ENCODE measurements at regions not wholly inside any gene's neighbourhood (a gene's known extent, or its start where the extent isn't known, plus 50 kb on each side); places are given as distances from the start of the nearest gene placed in this dataset.
"Not testable (repeated sequence)": the region's sequence is repeated elsewhere in the genome, so short reads cannot be mapped to it uniquely, and the experiment has no call there.

DNA sequence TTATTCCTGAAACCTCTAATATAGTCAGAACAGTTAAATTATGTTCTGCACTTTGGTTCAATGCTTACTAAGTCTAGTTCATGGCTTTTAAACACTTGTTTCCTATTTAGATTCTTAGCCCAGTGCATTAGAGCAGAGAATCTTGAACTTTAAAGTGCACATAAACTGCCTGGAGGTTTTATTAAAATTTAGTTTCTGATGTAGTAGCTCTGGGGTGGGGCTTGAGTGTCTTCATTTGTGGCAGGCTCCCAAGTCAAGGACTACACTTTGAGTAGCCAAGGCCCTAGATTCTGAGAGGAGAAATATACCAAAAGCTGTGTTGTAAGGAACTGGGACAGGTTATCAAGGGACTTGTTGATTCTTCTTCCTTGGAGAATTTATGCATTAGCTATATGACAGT is 1604.2 kb downstream of the KHDRBS2 start:
- H3K27ac ChIP-seq, result no peak overlapping the region
- TF ChIP-seq, protein P1, sequence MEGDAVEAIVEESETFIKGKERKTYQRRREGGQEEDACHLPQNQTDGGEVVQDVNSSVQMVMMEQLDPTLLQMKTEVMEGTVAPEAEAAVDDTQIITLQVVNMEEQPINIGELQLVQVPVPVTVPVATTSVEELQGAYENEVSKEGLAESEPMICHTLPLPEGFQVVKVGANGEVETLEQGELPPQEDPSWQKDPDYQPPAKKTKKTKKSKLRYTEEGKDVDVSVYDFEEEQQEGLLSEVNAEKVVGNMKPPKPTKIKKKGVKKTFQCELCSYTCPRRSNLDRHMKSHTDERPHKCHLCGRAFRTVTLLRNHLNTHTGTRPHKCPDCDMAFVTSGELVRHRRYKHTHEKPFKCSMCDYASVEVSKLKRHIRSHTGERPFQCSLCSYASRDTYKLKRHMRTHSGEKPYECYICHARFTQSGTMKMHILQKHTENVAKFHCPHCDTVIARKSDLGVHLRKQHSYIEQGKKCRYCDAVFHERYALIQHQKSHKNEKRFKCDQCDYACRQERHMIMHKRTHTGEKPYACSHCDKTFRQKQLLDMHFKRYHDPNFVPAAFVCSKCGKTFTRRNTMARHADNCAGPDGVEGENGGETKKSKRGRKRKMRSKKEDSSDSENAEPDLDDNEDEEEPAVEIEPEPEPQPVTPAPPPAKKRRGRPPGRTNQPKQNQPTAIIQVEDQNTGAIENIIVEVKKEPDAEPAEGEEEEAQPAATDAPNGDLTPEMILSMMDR (IDR thresholded peaks at IDR 0.05), result no peak

DNA sequence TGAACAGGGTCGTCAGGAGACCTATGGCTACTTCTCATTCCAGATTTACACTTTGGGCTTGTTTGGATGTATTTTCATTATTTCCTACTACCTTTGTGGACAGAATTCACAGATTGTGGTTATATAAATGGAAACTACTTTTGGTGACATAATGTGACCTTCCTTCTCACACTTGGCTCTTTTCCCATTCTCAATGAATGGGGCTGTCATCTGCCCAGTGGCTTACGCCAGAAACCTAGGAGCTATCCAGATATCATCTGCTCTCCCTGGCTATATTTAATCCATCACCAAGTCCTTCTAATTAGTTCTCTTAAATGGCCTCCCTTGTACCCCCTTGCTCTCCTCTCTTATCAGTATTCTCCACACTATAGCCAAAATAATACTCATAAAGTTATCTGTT is 1606.8 kb downstream of the KHDRBS2 start:
- no peak overlapping the region for H3K27ac ChIP-seq
- TF ChIP-seq, protein P1 (IDR thresholded peaks at IDR 0.05), result no peak
- TF ChIP-seq ZFX (IDR thresholded peaks at IDR 0.05; ENCODE audit: borderline replicate concordance), result no peak

DNA sequence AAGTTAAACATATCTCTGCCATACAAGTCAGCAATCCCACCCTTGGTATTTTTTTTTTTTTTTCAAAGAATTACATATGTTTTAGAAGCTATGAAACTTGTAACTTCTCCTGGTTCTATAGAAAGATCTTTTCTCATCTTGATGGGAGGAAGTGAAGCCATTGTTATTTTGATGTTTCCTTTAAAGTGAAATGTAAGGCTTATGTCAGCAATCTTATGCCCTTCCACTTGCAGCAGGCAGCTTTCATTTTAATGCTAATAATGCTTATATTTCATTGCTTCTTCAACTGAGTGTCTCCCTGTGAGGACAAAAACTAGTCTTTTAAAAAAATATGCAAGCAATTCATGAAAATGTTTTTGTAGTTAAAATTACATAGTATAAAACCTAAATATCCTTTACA is 1614.7 kb downstream of the KHDRBS2 start:
- H3K27ac ChIP-seq, result no peak overlapping the region
- TF ChIP-seq ZFX (IDR thresholded peaks at IDR 0.05; ENCODE audit: borderline replicate concordance), result no peak
- TF ChIP-seq, protein P1 (IDR thresholded peaks at IDR 0.05), result no peak

DNA sequence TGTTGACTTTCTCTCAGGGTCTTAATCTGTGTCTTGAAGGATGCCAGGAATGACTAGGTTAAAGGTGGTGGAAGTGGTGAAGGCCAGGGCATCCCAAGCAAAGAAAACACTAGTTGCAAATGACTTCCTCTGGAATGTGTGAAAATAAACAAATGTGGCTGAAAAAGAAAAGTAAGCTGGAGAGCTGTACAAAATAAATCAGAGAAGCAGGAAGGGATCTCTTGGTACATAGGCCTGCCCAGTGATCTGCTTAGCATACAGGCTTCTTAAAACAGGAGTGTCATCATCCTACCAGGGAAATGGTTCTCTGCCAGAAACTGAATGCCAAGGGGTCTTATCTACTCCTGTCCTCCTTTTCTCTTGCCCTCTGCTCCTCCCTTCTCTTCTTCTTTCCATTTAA is 1616.0 kb downstream of the KHDRBS2 start:
- TF ChIP-seq ZFX (IDR thresholded peaks at IDR 0.05; ENCODE audit: borderline replicate concordance), result no peak
- TF ChIP-seq, protein P1 (IDR thresholded peaks at IDR 0.05), result no peak

DNA sequence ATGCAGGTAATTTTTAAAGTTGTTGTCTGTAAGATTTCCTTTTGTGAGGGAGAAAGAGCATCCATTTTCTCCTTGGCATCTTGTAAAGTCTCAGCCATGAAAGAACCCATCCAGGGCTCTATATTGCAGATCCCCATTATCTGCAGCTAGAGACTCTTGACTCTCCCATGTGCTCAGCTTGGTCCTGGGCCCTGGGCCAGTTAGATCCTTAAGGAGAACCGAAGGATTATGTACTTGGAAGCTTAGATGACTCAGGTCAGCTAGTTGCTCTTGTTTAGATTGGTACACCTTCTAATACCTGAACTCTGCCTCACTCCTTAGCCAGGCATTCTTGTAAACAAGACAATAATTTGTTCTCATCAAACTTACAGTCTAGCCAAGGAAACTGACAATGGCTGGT is 1617.6 kb downstream of the KHDRBS2 start:
- no peak for TF ChIP-seq ZFX (IDR thresholded peaks at IDR 0.05; ENCODE audit: borderline replicate concordance)
- TF ChIP-seq, protein P1 (IDR thresholded peaks at IDR 0.05), result no peak
- no peak overlapping the region for H3K27ac ChIP-seq

More for the DNA sequence above, 1616.0 kb downstream of the KHDRBS2 start:
- H3K27ac ChIP-seq, result no peak overlapping the region

DNA sequence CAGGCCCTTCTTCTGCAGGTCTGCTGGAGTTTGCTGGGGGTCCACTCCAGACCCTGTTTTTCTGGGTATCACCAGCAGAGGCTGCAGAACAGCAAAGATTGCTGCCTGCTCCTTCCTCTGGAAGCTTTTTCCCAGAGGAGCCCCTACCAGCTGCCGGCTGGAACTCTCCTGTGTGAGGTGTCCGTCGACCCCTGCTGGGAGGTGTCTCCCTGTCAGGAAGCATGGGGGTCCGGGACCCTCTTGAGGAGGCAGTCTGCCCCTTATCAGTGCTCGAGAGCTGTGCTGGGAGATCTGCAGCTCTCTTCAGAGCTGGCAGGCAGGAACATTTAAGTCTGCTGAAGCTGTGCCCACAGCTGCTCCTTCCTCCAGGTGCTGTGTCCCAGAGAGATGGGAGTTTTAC is 1622.8 kb downstream of the KHDRBS2 start:
- H3K27ac ChIP-seq, result not testable (repeated sequence)

DNA sequence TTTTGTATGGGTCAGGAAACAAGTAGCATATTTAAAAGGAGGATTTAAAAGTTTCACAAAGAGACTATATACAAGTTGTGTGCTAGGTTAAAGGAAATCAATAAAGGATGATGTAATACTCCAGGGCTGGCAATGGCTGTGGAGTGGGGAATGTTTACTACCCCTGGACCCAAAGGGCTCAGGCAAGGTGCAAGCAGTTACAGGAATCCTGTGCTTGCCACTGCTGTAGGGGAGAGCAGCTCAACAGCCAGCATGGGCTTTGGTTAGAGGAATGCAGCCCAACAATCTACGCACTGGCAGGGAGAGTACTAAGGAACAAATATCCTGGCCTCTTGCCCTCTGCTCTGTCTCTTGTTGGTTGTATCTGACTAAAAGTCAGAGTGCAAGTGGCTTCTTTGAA is 1642.2 kb downstream of the KHDRBS2 start:
- H3K27ac ChIP-seq, result no peak overlapping the region
- TF ChIP-seq, protein P1 (IDR thresholded peaks at IDR 0.05), result no peak
- no peak for TF ChIP-seq ZFX (IDR thresholded peaks at IDR 0.05; ENCODE audit: borderline replicate concordance)

DNA sequence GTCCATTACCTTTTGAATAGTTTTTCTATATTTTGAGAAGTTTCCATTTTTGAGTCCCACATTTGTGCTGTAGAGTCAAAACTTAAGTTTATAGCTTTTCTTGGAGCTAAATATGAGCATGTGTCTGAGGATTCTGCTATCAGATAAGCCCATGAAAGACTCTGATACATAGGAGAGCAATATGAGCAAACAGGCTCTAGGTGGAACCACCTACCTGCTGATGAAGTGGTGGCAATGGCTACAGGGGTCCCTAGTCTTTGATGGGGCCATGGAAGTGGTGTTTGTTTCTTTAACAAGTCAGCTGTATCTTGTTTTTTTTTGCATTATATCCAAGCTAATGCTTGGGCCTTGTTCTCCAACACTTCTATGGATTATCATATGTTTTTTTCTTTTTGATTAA is 1646.8 kb downstream of the KHDRBS2 start:
- H3K27ac ChIP-seq, result not testable (repeated sequence)

Data from 22Rv1 (cell line).